Lower leg skin (tissue), 4 donors: ENCODE measurements at regions not wholly inside any gene's neighbourhood (a gene's known extent, or its start where the extent isn't known, plus 50 kb on each side); places are given as distances from the start of the nearest gene placed in this dataset.

ENCODE experiments used
- DNase-seq, 2 donors: peaks; one replicate each; pipeline ENCODE4 v3.0.0-alpha.2; 2019; ENCODE audit warnings: low spot score in 2 of 2
- H3K4me3 ChIP-seq: fragments of 200-600 bp; sonication (generic); 2 replicates; pipeline ENCODE4 v1.5.1; 2017; ENCODE audit warnings: mild to moderate bottlenecking, low read depth; ENCODE audit not compliant: poor library complexity, severe bottlenecking
- CTCF ChIP-seq, 3 donors: fragments of 450-650 bp; IDR thresholded peaks; one replicate each; pipeline ENCODE4 v1.5.1; 2016; ENCODE audit warnings: antibody characterized with exemption in 3 of 3, mild to moderate bottlenecking in 3 of 3, moderate library complexity in 2 of 3
- POLR2A ChIP-seq, 2 donors: fragments of 450-650 bp; IDR thresholded peaks; one replicate each; pipeline ENCODE4 v1.6.1; 2016 to 2017; ENCODE audit warnings: antibody characterized with exemption in 2 of 2, mild to moderate bottlenecking in 1 of 2, moderate library complexity in 1 of 2
- WGBS, 2 donors: methylation state at CpG; one replicate each; pipeline ENCODE4 v1.1.5; 2018; 5-methylcytosine and 5-hydroxymethylcytosine counted together
- intact Hi-C: fragments of 100-400 bp; cut with DNase I; formaldehyde crosslinking; loops from one replicate; pipeline ENCODE4 v1.15.0; 2023; ENCODE audit warnings: low total_unique reads

DNA sequence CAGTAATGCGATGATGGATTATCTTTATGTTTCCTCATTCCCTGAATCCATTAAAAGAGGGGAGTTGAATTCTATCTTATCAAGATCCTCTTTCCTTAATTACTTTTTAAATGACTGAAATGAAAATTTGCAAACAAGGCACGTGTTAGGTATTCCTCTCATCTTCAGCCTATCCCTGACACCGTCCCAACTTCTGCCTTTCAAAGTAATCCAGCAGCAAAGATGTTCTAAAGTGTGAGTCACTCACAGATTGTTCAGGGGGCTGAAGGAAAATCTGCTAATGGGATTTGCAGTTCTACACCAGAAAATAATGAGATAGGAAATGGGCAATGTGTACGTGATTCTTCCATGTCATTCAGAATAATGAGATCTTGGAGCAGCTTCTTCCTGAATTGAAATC is 403.0 kb downstream of the ARHGEF28 start:
- TF ChIP-seq CTCF (IDR thresholded peaks at IDR 0.05): no peak
- TF ChIP-seq POLR2A (IDR thresholded peaks at IDR 0.05): no peak
- DNase-seq: no peak
- no peak overlapping the region for H3K4me3 ChIP-seq
- intact Hi-C loops: no loop called here
- 82 to 85% methylated on average over 4 of the region's 4 CpGs for WGBS, 2 donors

DNA sequence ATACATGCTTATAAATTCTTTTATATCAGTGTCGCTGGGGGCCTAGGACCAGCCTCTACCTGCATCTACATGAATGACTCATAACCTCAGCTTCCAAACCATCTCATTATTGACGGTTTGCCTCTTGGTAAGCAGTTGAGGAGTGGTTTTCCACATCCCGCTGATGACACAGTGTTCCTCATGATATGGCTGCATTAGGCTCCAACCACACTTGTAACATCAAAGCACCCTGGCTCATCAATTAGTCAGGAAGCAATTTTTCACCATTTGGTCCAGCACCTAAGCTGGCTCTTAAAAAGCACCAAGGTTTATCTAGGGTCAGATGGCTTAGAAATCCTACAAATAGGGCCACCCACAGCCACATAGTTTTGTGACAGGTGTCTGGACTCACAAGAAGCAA is 402.4 kb downstream of the ARHGEF28 start:
- H3K4me3 ChIP-seq: no peak overlapping the region
- no peak for DNase-seq
- intact Hi-C loops: no loop called here
- no peak for TF ChIP-seq POLR2A (IDR thresholded peaks at IDR 0.05)
- no peak for TF ChIP-seq CTCF (IDR thresholded peaks at IDR 0.05)
- WGBS, 2 donors: 34 to 52% methylated on average over 3 of the region's 3 CpGs

DNA sequence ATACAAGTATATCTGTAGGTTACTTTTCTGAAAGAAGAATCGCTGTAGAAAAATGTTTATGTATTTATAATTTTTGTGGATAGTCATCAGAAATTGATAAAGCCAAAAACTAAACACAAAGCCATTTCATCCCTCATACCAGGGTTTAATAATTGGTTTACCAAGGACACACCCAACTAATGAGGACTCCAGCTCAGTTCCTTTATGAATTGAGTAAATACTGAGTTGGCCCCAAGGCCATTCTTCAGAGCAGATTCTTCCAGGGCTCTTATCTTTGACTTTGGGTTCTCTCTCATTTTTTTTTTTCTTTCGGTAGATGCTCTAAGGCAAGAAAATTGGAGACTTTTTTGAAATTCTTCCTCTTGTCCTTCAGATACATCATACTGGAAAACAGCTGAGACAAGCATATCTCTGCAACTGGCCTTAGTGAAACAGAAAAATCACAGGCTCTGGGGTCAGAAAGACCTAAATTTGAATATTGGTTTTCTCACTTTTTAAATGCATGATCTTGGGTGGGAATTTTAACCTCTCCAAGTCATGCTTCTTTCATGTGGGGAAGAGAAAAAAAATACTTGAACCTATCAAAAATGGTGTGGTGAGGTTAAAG is 401.8 kb downstream of the ARHGEF28 start:
- 75 to 76% methylated on average over 2 of the region's 2 CpGs for WGBS, 2 donors
- intact Hi-C loops: no loop called here
- no peak for DNase-seq
- TF ChIP-seq POLR2A (IDR thresholded peaks at IDR 0.05): no peak
- TF ChIP-seq CTCF (IDR thresholded peaks at IDR 0.05): no peak
- H3K4me3 ChIP-seq: no peak overlapping the region

- DNase-seq: no peak
- WGBS, 2 donors: 75 to 81% methylated on average over 2 of the region's 2 CpGs
- TF ChIP-seq POLR2A (IDR thresholded peaks at IDR 0.05) (no peak), CTCF (IDR thresholded peaks at IDR 0.05) (no peak)
- intact Hi-C loops: no loop called here
- H3K4me3 ChIP-seq: no peak overlapping the region
Measured at GRCh38 chr5:74026310-74026709, 400.3 kb downstream of the ARHGEF28 start.

DNA sequence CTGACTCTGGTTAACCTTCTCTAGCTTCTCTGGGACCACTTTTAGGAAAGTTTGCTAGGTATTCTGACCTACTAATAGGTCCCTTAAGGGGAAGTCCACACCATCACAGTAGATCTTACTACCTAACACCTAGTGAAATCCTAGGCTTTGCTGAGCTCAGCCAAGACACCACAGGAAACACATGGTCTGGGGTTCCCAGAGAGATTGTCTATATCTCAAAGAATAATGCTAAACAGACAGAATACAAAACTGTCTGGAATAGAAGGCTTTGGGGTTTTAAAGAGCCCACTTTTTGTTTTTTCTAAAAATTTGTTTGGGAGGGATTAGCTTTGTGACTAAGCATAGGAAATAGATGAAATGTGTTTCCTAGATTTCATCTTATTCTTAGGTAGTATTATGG is 395.1 kb downstream of the ARHGEF28 start:
- DNase-seq: no peak
- TF ChIP-seq POLR2A (IDR thresholded peaks at IDR 0.05) (no peak), CTCF (IDR thresholded peaks at IDR 0.05) (no peak)
- intact Hi-C loops: no loop called here
- no peak overlapping the region for H3K4me3 ChIP-seq

GRCh38 chr5:74020503-74020902 is 394.5 kb downstream of the ARHGEF28 start:
- no peak for TF ChIP-seq POLR2A (IDR thresholded peaks at IDR 0.05)
- no peak for TF ChIP-seq CTCF (IDR thresholded peaks at IDR 0.05)
- intact Hi-C loops: no loop called here
- no peak overlapping the region for H3K4me3 ChIP-seq
- 80 to 84% methylated on average over 5 of the region's 5 CpGs for WGBS, 2 donors
- DNase-seq: no peak
